Lower leg skin (tissue), 3 donors: ENCODE measurements at regions not wholly inside any gene's neighbourhood (a gene's known extent, or its start where the extent isn't known, plus 50 kb on each side); places are given as distances from the start of the nearest gene placed in this dataset.

Experiments
- CTCF ChIP-seq, 3 donors: fragments of 450-650 bp; IDR thresholded peaks; one replicate each; pipeline ENCODE4 v1.5.1; 2016; ENCODE audit warnings: antibody characterized with exemption in 3 of 3, mild to moderate bottlenecking in 3 of 3, moderate library complexity in 2 of 3
- POLR2A ChIP-seq, 2 donors: fragments of 450-650 bp; IDR thresholded peaks; one replicate each; pipeline ENCODE4 v1.6.1; 2016 to 2017; ENCODE audit warnings: antibody characterized with exemption in 2 of 2, mild to moderate bottlenecking in 1 of 2, moderate library complexity in 1 of 2

- TF ChIP-seq CTCF (IDR thresholded peaks at IDR 0.05) (no peak), POLR2A (IDR thresholded peaks at IDR 0.05) (no peak)
Observed at GRCh38 chr11:32317643-32318042, 117.7 kb downstream of the WT1 start.
